Activated CD8-positive, alpha-beta memory T cell treated with anti-CD3 and anti-CD28 coated beads for 1 hour (primary cell): ENCODE measurements at regions not wholly inside any gene's neighbourhood (a gene's known extent, or its start where the extent isn't known, plus 50 kb on each side); places are given as distances from the start of the nearest gene placed in this dataset.

Experiments used
- DNase-seq, 2 donors: peaks; one replicate each; pipeline ENCODE4 v3.0.0-alpha.2; 2020; ENCODE audit warnings: low read depth in 1 of 2; ENCODE audit errors: extremely low read depth in 1 of 2

DNA sequence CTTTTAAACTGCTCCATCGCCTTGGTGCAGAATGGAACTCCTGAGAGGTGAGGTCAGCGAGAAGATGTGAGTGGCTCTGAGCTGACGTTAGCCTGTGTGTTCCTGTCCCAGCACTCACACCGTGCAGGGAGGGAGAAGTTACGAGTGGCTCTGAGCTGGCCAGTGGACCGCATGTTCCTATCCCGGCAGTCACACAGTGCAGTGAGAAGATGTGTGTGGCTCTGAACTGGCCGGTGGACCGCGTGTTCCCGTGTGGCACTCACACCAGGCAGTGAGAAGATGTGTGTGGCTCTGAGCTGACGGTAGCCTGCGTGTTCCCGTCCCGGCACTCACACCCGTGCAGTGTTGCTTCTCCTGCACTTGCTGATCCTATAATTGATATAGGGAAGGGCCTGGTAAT is 59.9 kb downstream of the VCPKMT start:
- DNase-seq: no peak

- no peak for DNase-seq
These were observed 59.0 kb downstream of the VCPKMT start for GRCh38 chr14:50057331-50057730.

- DNase-seq: no peak
These were observed 58.3 kb downstream of the VCPKMT start for GRCh38 chr14:50058113-50058512.
